Inflammatory macrophage treated with lipopolysaccharide for 4 hours (primary cell): ENCODE measurements at regions not wholly inside any gene's neighbourhood (a gene's known extent, or its start where the extent isn't known, plus 50 kb on each side); places are given as distances from the start of the nearest gene placed in this dataset.
"Not testable (repeated sequence)": the region's sequence is repeated elsewhere in the genome, so short reads cannot be mapped to it uniquely, and the experiment has no call there.

ENCODE experiments used
- DNase-seq: peaks from one replicate; pipeline ENCODE4 v3.0.0-alpha.2; 2020

GRCh38 chr3:164060923-164061322 is 1017.4 kb downstream of the SI start:
- DNase-seq, result no peak

- DNase-seq, result no peak
Observed at GRCh38 chr3:164049847-164050246, 1028.4 kb downstream of the SI start.

DNA sequence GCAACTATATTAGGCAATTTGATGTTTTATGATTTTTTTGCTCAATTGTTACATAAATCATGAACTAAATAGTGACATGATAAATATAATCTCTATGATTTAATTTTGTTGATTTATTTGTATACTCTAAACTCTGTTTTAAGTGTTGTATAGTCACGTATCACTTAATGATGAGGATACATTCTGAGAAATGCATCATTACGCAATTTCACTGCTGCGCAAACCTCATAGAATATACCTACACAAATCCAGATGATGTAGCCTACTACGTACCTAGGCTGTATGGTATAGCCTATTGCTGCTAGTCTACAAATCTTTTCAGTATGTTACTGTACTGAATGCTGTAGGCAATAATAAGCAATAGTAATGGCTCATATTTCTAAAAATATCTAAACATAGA is 1029.8 kb downstream of the SI start:
- no peak for DNase-seq

DNA sequence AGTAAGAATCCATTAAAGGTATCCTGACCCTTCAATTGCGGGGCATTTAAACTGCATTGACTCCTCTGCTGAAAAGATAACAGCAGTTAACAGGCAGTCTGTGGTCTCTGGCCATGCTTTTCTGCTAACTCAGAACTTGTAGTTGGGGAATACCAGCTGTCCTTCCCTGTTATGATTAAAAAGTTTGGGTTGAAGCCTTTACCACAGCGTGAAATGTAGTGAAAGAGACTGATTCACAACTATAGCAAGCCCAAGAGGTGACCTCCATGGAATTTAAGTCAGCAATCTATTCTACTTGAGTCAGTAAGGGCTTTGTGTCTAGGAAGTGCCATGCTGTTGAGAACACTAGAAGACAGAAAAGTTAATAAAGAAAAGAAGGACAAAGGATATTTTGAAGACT is 1037.3 kb downstream of the SI start:
- DNase-seq, result no peak

DNA sequence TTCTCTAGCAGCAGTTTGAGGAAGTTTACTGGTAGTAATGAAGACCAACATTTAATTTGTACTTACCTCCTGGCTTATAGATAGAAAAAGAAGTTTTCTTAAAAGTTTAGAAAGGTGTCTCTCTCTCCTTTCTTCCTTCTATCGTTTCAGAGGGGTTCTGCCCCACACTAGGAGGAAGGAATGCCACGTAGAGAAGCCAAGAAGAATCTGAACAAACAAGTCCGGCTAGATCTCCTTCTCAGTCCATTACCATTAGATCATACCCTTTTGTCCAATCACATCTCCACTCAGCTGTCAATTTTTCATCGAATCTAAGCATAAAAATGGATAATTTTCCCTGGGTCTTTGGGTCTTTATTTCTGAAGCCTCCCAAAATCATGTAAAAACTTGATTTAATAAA is 1048.1 kb downstream of the SI start:
- DNase-seq, result no peak

GRCh38 chr3:164024786-164025185 is 1053.5 kb downstream of the SI start:
- DNase-seq, result no peak

DNA sequence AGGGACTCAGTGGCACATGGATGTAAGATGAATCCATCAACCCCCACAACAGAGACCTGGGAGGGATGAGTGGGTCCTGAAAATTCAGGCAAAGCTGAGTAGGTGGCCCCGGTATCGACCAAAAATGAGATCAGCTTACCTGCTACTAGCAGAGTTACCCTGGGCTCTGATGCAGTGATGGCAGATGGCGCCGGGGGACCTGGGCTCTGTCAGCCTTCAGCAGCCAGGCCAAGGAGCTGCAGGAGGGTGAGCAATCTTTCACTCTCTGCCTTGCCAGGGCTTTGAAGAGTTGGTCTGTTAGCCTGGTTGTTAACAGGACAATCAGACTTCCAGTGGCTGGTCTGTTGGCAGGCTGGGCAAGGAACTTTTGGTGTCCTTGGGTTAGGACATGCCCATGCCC is 1054.8 kb downstream of the SI start:
- DNase-seq, result no peak

DNA sequence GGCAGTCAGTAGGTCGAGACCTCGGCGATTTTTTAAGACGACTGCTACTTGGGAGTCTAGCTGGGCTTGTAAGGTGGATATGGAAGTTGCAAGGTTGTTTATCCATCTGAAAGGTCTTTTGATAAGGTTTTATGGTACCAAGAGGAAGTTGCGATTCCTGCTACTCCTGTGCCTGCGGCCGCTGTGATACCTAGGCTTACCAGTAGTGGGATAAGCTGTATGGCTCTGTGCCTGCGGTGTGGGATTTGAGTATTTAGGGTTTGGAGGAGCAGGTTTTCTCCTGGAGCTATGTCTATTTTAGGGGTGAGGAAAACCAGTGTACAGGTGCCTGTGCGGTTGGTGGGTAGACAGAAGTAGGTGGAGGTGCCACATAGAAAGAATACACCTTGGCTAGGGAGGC is 1059.8 kb downstream of the SI start:
- DNase-seq, result no peak

DNA sequence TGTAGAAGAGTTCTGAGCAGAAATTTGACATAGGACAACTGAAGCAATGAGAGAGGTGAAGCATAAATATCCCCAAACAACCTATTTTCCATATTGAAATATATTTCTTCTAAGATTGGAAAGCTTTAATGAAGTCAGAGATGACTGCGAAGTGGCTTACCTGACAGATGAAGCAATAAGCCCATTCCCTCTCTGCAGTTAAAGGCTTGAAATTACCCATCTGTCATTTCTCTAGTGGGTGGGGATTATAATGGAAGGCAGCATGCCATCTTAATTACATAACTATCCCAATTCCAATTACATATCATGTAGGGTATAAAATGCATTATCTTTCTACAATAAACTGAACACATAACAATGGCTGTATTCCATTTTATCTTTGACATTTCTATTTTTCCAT is 1070.5 kb downstream of the SI start:
- no peak for DNase-seq

- DNase-seq, result no peak
Observed at GRCh38 chr3:164004205-164004604, 1074.1 kb downstream of the SI start.

- DNase-seq, result not testable (repeated sequence)
Observed at GRCh38 chr3:164003016-164003415, 1075.3 kb downstream of the SI start.

GRCh38 chr3:163983940-163984339 is 1094.4 kb downstream of the SI start:
- DNase-seq, result no peak

- no peak for DNase-seq
Observed at GRCh38 chr3:163971861-163972260, 1106.4 kb downstream of the SI start.

- no peak for DNase-seq
Observed at GRCh38 chr3:163957072-163957471, 1121.2 kb downstream of the SI start.

GRCh38 chr3:163953526-163953925 is 1124.8 kb downstream of the SI start:
- no peak for DNase-seq

GRCh38 chr3:163952499-163952898 is 1125.8 kb downstream of the SI start:
- no peak for DNase-seq

DNA sequence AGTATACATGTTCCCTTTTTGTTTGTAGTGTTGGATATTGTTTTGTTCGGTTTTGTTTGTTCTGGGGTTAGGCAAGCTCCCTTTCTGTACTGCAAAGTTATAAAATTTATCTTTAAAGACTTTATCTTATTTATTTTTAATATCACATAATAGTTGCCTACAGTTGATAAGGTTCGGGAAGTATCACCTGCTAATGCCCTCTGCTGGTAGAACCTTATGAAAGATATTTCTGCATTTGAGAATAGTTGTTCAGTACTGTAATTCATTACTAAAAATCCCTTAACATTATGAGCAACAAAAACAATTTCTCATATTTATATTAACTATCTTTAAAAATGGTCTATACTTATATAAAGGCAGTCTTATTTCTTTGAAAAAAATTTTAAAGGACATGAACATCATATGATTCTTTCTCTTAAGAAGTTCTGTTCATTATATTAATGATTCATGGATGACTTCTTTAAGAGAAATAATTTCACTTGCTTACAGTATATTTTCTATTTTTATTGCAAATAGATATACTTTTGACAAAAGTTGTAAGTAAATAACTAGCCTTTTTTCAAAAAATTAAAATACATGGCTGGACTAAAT is 1126.8 kb downstream of the SI start:
- DNase-seq, result no peak

DNA sequence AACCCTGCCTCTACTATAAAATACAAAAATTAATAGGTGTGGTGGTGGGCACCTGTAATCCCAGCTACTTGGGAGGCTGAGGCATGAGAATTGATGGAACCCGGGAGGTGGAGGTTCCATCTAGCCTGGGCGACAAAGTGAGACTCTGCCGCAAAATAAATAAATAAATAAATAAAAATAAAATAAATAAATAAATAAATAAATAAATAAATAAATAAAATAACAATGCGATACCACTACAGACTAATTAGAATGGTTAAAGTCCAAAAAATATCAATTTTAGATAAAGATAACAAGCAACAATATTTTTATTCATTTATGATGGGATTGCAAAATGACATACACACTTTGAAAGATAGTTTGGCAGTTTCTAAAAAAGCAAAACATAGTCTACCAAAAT is 1131.5 kb downstream of the SI start:
- DNase-seq, result no peak

DNA sequence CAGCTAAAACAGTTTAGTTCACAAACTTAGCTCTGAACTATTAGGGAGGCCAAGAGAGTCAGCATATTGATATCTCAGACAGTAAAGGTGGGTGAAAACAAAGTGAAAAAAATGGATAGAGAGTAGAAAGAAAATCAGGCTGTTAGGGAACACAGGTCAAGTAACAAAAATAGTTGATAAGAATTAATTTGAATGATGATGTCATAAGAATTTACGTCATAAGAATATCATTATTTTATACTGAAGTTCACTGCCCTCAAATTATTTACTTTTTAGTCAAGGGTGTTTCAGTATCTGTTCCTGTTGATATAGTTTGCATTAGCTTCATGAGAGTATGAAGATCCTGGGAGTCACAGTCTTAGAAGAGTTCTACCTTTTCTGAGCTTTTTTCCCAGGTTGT is 1134.6 kb downstream of the SI start:
- DNase-seq, result no peak

- DNase-seq, result no peak
Observed at GRCh38 chr3:163939926-163940325, 1138.4 kb downstream of the SI start.

DNA sequence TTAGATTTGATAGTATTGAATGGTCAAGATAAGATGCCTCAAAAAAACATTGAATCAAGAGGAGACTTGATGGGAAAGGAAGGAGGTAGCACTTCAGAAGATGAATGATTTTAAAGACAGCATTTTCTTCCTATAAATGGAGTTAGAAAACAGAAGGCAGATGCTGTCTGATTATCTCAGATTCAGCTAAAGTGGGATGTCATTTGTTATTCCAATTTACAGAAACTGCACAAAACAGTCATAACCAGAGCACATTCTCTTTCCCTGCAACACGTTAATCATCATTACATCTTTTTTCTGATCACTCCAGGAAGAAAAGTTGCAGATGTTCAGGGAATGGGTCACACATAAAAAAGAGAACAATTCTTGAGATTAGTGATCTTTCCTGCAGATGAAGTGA is 1141.8 kb downstream of the SI start:
- DNase-seq, result no peak

GRCh38 chr3:163935411-163935810 is 1142.9 kb downstream of the SI start:
- no peak for DNase-seq

DNA sequence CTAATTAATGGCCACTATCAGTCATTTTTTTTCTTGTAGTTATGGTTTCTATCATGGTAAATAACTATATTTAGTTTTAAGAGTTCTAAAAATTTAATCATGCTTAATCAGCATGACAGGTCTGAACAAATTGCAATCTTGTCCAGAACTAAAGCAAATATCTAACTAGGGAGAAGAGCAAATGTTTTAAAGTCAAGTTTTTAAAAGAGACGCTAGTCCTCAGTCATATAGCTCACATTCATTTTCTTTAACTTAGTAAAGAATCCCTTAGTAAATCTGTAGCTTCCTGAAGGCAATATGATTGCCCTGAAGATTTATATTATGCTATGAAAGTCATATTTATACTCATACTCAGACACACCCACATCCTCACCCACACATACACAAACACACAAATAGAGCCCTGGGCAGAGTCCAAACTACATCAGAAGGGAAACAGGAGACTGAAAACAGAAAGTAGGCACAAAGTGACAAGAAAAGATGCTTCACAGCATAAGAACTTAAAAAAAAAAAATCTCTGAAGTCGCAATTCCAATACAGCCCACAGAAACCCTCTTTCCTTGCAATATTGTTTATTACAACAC is 1149.1 kb downstream of the SI start:
- no peak for DNase-seq

DNA sequence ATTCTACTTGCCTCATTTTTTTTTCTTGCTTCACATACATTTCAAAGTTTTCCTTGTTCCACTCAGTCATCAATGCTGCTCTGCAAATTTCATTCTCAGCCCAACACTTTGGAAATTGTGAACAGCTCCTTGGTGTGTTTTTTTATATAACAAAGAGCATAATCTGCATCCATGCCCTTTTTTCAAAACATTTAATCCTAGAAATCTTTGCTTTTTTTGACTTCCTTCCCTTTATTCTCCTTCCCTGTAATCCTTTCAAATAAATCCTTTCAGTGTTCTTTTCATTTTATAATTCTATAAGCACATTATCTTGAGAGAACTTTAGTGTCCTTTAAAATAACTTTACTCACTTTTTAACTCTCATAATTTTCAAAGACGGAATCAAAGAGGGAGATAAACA is 1150.8 kb downstream of the SI start:
- DNase-seq, result no peak

GRCh38 chr3:163924600-163924999 is 1153.7 kb downstream of the SI start:
- DNase-seq, result no peak
